Coronary artery (tissue), 2 donors: ENCODE measurements at regions not wholly inside any gene's neighbourhood (a gene's known extent, or its start where the extent isn't known, plus 50 kb on each side); places are given as distances from the start of the nearest gene placed in this dataset.

Experiments
- DNase-seq: peaks from one replicate; pipeline ENCODE4 v3.0.0-alpha.2; 2017; ENCODE audit warnings: low spot score
- H3K27ac ChIP-seq, 2 donors: fragments of 200-600 bp; sonication (generic); one replicate each; pipeline ENCODE4 v1.5.1; 2016 to 2019
- H3K4me3 ChIP-seq: fragments of 200-600 bp; sonication (generic); 2 replicates; pipeline ENCODE4 v1.5.1; 2016; ENCODE audit warnings: mild to moderate bottlenecking, moderate library complexity
- CTCF ChIP-seq: fragments of 200-600 bp; sonication (generic); IDR thresholded peaks from one replicate; pipeline ENCODE4 v1.5.1; 2019; ENCODE audit warnings: antibody characterized with exemption

DNA sequence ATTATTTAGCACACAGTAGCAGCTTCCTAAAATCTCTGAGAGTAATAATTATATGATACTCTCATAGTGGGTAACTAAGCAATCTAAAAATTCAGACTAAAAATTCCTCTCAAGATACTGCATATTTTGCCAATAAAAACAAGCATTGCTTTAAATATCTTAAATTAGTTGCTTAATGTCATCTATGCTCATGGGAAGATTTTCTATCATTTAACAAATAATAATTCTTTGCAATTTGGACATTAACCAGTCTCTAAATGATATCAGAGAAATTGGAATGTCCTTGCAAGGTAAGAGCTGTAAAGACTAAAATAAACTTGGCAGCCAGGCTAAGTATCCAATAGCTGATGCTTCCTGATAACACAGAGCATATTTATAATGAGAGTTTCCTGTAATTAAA is 221.8 kb downstream of the SNCAIP start:
- H3K27ac ChIP-seq, result no peak overlapping the region
- no peak overlapping the region for H3K4me3 ChIP-seq
- DNase-seq, result no peak
- TF ChIP-seq CTCF, result no peak

- no peak for DNase-seq
- H3K4me3 ChIP-seq, result no peak overlapping the region
- no peak overlapping the region for H3K27ac ChIP-seq
- TF ChIP-seq CTCF, result no peak
Measured at GRCh38 chr5:122534829-122535228, 222.8 kb downstream of the SNCAIP start.

GRCh38 chr5:122541388-122541787 is 229.4 kb downstream of the SNCAIP start:
- Histone ChIP-seq H3K27ac (no peak overlapping the region), H3K4me3 (no peak overlapping the region)
- no peak for DNase-seq
- no peak for TF ChIP-seq CTCF

DNA sequence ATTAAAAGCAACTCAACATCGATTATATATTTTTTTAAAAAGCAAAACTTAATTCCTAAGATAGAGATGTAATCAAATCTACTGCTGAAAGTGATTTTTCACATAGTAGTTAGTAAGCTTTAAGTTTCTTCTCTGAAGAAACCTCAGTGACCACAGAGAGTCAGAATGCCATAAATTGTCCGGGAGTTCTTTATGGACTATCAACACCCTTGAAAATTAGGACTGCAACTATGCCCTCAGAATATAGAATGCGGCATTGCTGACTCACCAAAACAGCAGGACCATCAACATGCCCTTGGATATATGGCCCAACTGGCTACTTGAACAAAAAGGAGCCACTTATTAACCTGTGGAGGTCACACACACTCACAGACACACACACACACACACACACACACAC is 228.9 kb upstream of the SNX2 start:
- no peak for DNase-seq
- Histone ChIP-seq H3K27ac (no peak overlapping the region), H3K4me3 (no peak overlapping the region)
- TF ChIP-seq CTCF, result no peak

- Histone ChIP-seq H3K4me3 (no peak overlapping the region), H3K27ac (no peak overlapping the region)
- DNase-seq, result no peak
- TF ChIP-seq CTCF, result no peak
Measured at GRCh38 chr5:122547219-122547618, 227.7 kb upstream of the SNX2 start.

DNA sequence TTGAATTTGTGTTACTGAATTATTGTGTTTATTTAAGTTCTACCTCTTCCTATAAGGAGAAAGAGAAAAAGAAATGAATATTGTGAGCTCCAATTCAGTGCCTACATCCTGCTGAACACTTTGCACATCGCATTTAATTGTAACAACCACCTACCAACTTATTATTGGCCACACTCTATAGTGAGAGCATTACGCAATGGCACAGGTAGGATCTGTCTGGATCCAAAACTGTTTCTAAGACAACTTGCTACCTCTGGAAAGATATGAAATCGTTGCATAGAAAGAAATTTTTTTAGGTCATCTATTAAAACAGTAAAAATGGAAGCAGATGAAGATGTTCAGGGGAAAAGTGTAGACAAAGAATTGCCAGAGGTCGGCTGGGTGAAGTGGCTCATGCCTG is 227.2 kb upstream of the SNX2 start:
- Histone ChIP-seq H3K27ac (no peak overlapping the region), H3K4me3 (no peak overlapping the region)
- TF ChIP-seq CTCF, result no peak
- DNase-seq, result no peak

- TF ChIP-seq CTCF, result no peak
- DNase-seq, result no peak
Measured at GRCh38 chr5:122559676-122560075, 215.2 kb upstream of the SNX2 start.

More at GRCh38 chr5:122559676-122560075, 215.2 kb upstream of the SNX2 start:
- H3K4me3 ChIP-seq, result no peak overlapping the region
- no peak overlapping the region for H3K27ac ChIP-seq
